Left renal pelvis (tissue), 4 donors: ENCODE measurements at regions not wholly inside any gene's neighbourhood (a gene's known extent, or its start where the extent isn't known, plus 50 kb on each side); places are given as distances from the start of the nearest gene placed in this dataset.
"Not testable (repeated sequence)": the region's sequence is repeated elsewhere in the genome, so short reads cannot be mapped to it uniquely, and the experiment has no call there.

Experiments
- DNase-seq, 4 donors: peaks; one replicate each; pipeline ENCODE4 v3.0.0-alpha.2; 2013; ENCODE audit warnings: low read depth in 4 of 4, low spot score in 3 of 4

- no peak for DNase-seq
Measured at GRCh38 chr16:86737083-86737482, 158.7 kb downstream of the FOXL1 start.

- not testable (repeated sequence) for DNase-seq
Measured at GRCh38 chr16:86738322-86738721, 160.0 kb downstream of the FOXL1 start.

- DNase-seq, result no peak
Measured at GRCh38 chr16:86739178-86739577, 160.8 kb downstream of the FOXL1 start.

GRCh38 chr16:86739808-86740207 is 161.5 kb downstream of the FOXL1 start:
- no peak for DNase-seq

GRCh38 chr16:86740298-86740697 is 161.9 kb downstream of the FOXL1 start:
- no peak for DNase-seq

- peak; percentile 69 to 79 (median 74) for DNase-seq
Measured at GRCh38 chr16:86740906-86741799, 162.8 kb downstream of the FOXL1 start.

GRCh38 chr16:86747761-86748160 is 169.4 kb downstream of the FOXL1 start:
- no peak for DNase-seq

- no peak for DNase-seq
Measured at GRCh38 chr16:86748652-86749051, 170.3 kb downstream of the FOXL1 start.

- DNase-seq, result no peak
Measured at GRCh38 chr16:86751076-86752030, 173.0 kb downstream of the FOXL1 start.

- DNase-seq, result no peak
Measured at GRCh38 chr16:86752582-86753175, 174.3 kb downstream of the FOXL1 start.

GRCh38 chr16:86753399-86753798 is 175.1 kb downstream of the FOXL1 start:
- no peak for DNase-seq

- no peak for DNase-seq
Measured at GRCh38 chr16:86755571-86756006, 177.2 kb downstream of the FOXL1 start.

GRCh38 chr16:86756882-86757703 is 178.7 kb downstream of the FOXL1 start:
- DNase-seq, result no peak

- no peak for DNase-seq
Measured at GRCh38 chr16:86757704-86758040, 179.3 kb downstream of the FOXL1 start.

- no peak for DNase-seq
Measured at GRCh38 chr16:86758932-86759331, 180.6 kb downstream of the FOXL1 start.

- DNase-seq, result no peak
Measured at GRCh38 chr16:86761111-86762031, 183.0 kb downstream of the FOXL1 start.

- DNase-seq, result no peak
Measured at GRCh38 chr16:86762095-86762494, 183.7 kb downstream of the FOXL1 start.

- DNase-seq, result no peak
Measured at GRCh38 chr16:86763819-86764218, 185.5 kb downstream of the FOXL1 start.

GRCh38 chr16:86764551-86764950 is 186.2 kb downstream of the FOXL1 start:
- DNase-seq, result no peak
